HG02970 (cell line): ENCODE measurements at regions not wholly inside any gene's neighbourhood (a gene's known extent, or its start where the extent isn't known, plus 50 kb on each side); places are given as distances from the start of the nearest gene placed in this dataset.

ENCODE experiments used
- ATAC-seq: cut with Tn5 transposase; IDR thresholded peaks from one replicate; pipeline ENCODE4 v1.9.1; 2021; ENCODE audit warnings: mild to moderate bottlenecking, moderate library complexity, moderate number of reproducible peaks; ENCODE audit not compliant: unreplicated experiment, low FRiP score

- ATAC-seq = no peak
Observed at GRCh38 chr2:220188031-220188430, 560.6 kb downstream of the SLC4A3 start.

GRCh38 chr2:220191031-220191430 lies 563.6 kb downstream of the SLC4A3 start:
- ATAC-seq = no peak

DNA sequence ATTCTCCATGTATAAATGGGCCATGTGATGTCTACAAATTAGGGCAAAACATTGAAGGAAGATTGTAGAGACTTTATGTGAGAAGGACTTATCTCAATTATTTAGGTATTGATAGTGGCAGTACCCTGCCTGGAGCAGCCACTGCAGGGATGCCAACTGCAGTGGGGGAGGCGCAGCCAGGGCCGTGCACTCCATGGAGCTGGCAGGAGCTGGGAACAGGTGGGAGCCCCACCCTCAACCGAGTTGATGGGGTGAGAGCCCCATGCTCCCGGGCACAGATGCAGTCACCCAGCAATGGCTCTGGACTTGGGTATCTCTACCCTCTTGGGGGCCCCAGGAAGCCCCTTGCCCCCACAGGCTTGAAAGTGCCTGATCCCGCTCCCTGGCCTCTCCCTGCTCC lies 564.3 kb downstream of the SLC4A3 start:
- no peak for ATAC-seq

- ATAC-seq = no peak
Observed at GRCh38 chr2:220192994-220193753, 565.7 kb downstream of the SLC4A3 start.

GRCh38 chr2:220194630-220195584 lies 567.5 kb downstream of the SLC4A3 start:
- no peak for ATAC-seq

GRCh38 chr2:220198896-220199295 lies 571.5 kb downstream of the SLC4A3 start:
- ATAC-seq = no peak

GRCh38 chr2:220202066-220202465 lies 574.6 kb downstream of the SLC4A3 start:
- ATAC-seq = no peak

GRCh38 chr2:220209093-220209492 lies 581.7 kb downstream of the SLC4A3 start:
- ATAC-seq = no peak

DNA sequence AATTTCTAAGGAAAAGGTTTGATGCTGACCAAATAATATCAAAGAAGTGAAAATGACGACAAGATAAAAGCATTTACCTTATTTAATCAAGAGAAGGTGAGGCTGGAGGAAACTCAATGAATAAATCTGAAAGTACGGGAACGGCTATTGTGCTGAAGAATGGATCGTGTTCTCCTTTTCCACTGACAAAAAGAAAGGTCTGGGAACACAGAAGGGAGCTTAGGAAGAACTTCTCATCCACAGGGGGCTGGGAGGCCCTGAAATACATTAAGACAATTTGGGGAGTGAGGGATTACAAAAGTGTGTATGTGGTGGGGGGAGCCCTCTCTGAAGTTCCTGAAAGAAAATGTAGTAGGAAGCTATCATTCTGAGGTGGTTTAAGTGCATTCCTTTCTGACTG lies 582.3 kb downstream of the SLC4A3 start:
- ATAC-seq = no peak

DNA sequence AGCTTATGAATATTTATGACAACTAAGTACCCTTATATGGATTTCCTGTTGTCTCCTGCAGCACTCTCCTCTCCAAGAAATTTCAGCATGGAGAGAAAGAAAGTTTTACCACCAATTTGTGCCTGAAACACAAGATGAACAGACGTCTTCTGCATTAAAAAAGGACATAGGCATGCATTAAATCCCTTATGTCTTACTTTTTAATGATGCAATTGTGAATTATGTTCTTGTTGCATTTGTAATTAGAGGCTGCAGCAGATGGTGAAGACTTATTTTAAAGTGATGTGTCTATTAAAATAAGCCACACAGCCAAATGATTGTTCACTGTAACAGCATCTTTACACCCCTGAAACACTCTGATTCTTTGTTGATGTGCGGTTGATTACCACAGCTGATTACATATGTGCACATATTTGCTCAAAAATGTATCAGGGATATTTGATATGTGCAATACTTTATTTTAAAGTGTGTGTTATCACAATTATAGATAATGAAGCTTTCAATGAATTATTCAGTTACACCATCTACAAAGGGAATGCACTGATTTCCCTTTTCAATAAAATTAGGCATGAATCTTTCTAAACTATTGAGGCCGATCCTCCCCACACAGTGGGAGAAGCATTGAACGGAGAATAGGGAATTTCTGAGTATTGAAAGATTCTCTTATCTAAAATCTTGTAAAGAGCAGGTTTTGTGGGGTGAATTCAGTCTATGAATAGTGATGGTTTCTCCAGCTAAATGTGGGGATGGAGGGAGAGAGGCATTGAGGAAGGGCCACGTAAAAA lies 585.1 kb downstream of the SLC4A3 start:
- no peak for ATAC-seq

GRCh38 chr2:220215785-220216184 lies 588.4 kb downstream of the SLC4A3 start:
- ATAC-seq = no peak

GRCh38 chr2:220219371-220219770 lies 591.9 kb downstream of the SLC4A3 start:
- ATAC-seq = no peak

DNA sequence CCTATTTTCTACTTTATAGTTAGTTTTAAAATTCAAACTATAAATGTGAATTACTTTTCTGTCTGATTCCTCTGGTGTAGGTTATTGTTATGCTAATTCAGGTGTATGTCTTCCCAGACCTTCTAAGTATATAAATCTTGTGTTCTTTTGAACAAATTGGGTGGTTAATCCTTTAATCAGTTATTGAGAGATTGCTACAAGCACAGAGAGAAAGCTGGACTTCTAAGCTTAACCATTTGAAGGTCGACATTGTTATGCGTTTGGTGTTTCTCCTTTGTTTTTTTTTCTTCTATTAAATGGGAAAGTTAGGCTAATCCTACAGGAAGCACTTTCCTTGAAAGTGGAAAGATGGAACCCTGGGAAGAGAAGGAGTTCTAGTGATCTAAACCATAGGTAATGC lies 592.6 kb downstream of the SLC4A3 start:
- ATAC-seq = no peak

DNA sequence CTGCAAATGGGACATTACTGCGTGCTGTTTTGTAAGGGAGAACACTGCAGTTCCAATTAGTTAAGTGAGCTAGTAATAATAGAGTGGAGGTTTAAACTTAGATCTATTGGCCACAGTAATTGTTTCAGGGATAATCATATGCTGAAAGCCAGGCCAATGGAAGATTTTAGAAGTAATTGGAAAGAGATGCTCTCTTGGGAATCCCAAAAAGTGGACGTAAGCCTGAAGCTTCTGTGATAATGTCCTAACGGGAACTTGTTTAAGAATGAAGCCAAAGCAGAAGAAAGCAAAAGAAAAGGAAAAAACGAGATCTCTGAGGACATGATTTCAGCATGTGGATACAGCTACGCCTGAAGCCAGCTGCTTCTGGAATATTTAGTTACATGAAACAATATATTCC lies 594.6 kb downstream of the SLC4A3 start:
- ATAC-seq = no peak

DNA sequence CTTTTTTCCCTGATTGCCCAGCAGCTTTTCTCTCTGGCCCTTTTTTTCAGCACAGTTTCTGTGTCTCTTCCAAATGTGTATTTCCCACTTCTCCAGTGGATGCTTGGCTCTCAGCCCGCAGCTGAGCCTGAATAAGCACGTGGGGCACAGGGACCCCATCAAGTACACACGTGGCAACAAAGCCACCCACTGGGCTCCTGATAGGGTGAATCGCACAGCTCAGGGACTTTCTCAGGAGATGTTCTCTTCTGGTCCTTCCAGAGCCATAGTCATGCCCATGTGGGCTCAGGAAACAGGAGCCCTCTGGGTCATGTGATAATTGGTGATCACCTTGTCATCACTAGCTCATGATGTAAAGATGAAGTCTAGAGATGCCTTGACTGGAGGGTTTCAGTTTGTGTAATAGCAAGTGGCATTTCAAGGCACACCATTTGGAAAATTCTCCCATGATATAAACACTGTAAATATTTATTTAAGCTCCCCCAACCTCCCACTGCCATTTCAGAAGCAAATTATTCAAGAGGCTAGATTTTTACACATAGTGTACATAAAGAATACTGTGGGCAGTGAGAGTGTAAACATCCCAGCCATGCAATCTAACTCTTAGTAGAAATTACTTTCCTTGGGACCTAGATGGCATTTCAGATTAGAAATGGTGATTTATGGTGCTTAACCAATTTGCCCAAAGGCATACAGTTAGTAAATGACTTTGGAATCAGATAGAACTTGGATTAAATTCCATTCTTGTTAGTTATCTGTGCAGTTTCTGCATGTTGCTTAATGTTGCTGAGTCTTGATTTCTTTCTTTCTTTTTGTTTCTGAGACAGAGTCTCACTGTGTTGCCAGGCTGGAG lies 597.5 kb downstream of the SLC4A3 start:
- no peak for ATAC-seq

GRCh38 chr2:220226076-220226475 lies 598.6 kb downstream of the SLC4A3 start:
- no peak for ATAC-seq

GRCh38 chr2:220226546-220226945 lies 599.1 kb downstream of the SLC4A3 start:
- no peak for ATAC-seq

DNA sequence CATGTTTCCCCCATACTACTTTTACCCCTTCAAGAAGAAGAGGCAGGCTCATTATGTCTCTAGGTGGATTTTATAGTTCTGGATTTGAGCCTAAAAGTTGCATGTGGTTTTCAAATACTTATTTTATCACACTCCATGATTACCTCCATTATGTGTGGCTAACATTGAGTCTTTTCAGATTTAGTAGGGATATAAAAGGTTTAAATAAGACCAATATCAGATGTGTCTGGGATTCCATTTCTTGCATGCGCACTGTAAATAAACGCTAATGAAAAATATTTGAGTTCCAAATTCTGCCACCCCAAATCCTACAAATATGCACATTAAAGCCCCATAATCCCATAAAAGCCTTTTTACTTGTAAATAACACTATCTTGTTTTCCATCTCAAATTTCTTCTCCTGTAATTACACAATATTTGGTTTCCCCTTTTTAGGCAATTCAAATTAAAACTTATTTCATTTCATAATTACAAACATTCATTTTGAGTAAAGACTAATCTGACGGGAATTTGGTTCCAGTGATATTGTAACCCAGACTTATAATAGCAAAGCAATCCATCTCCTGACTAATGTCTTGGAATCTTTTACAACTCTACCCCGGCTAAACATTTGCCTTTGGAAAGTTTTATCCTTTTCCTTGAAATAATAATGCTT lies 600.0 kb downstream of the SLC4A3 start:
- ATAC-seq = no peak

GRCh38 chr2:220228310-220229006 lies 601.0 kb downstream of the SLC4A3 start:
- ATAC-seq = no peak
